GM23338 (cell line): ENCODE measurements at regions not wholly inside any gene's neighbourhood (a gene's known extent, or its start where the extent isn't known, plus 50 kb on each side); places are given as distances from the start of the nearest gene placed in this dataset.
"Not testable (repeated sequence)": the region's sequence is repeated elsewhere in the genome, so short reads cannot be mapped to it uniquely, and the experiment has no call there.

Source experiments
- ATAC-seq: fragments of 200-7000 bp; cut with Tn5 transposase; 3 replicates; pipeline ENCODE4 v1.9.1; 2020
- DNase-seq: peaks from one replicate; pipeline ENCODE4 v3.0.0-alpha.2; 2015; ENCODE audit warnings: low spot score
- H2AFZ ChIP-seq: fragments of 200-600 bp; sonication (generic); 2 replicates; pipeline ENCODE4 v1.8.0; 2016; ENCODE audit warnings: antibody characterized with exemption, mild to moderate bottlenecking, moderate library complexity
- H3F3A ChIP-seq: fragments of 200-600 bp; sonication (generic); replicated peaks from 2 replicates; pipeline ENCODE4 v1.8.0; 2017; ENCODE audit warnings: antibody characterized with exemption, mixed run types, low read depth
- H3K27ac ChIP-seq: fragments of 200-600 bp; sonication (generic); 2 replicates; pipeline ENCODE4 v1.6.1; 2016; ENCODE audit warnings: low read depth
- H3K27me3 ChIP-seq: fragments of 200-600 bp; sonication (generic); 2 replicates; pipeline ENCODE4 v1.8.0; 2016; ENCODE audit warnings: mild to moderate bottlenecking, mixed run types, moderate library complexity; ENCODE audit not compliant: insufficient read depth
- H3K36me3 ChIP-seq: fragments of 200-600 bp; sonication (generic); 2 replicates; pipeline ENCODE4 v1.8.0; 2016; ENCODE audit warnings: mild to moderate bottlenecking; ENCODE audit not compliant: insufficient read depth
- H3K4me1 ChIP-seq: fragments of 200-600 bp; sonication (generic); 2 replicates; pipeline ENCODE4 v1.8.0; 2016; ENCODE audit warnings: mild to moderate bottlenecking, moderate library complexity; ENCODE audit not compliant: insufficient read depth
- H3K4me2 ChIP-seq: fragments of 200-600 bp; sonication (generic); 2 replicates; pipeline ENCODE4 v1.7.1; 2017; ENCODE audit warnings: mixed run types
- H3K4me3 ChIP-seq: fragments of 200-600 bp; sonication (generic); 2 replicates; pipeline ENCODE4 v1.6.1; 2016; ENCODE audit warnings: mixed run types
- H3K79me2 ChIP-seq: fragments of 200-600 bp; sonication (generic); replicated peaks from 2 replicates; pipeline ENCODE4 v1.8.0; 2017; ENCODE audit warnings: mild to moderate bottlenecking; ENCODE audit not compliant: insufficient read depth
- H3K9me2 ChIP-seq: fragments of 200-600 bp; sonication (generic); 2 replicates; pipeline ENCODE4 v1.8.0; 2017; ENCODE audit not compliant: insufficient read depth
- H4K20me1 ChIP-seq: fragments of 200-600 bp; sonication (generic); replicated peaks from 2 replicates; pipeline ENCODE4 v1.8.0; 2017; ENCODE audit warnings: mild to moderate bottlenecking; ENCODE audit not compliant: insufficient read depth
- H3K27ac Mint-ChIP-seq: 2 replicates; pipeline ENCODE4 v1.8.0; 2020; ENCODE audit warnings: inconsistent platforms, mild to moderate bottlenecking, moderate library complexity, mixed read lengths
- H3K27me3 Mint-ChIP-seq: 3 replicates; pipeline ENCODE4 v1.8.0; 2022; ENCODE audit warnings: low read depth, mild to moderate bottlenecking, moderate library complexity, mixed read lengths, inconsistent platforms; ENCODE audit not compliant: insufficient read depth, poor library complexity
- H3K36me3 Mint-ChIP-seq: 3 replicates; pipeline ENCODE4 v1.8.0; 2021; ENCODE audit warnings: low read depth, mild to moderate bottlenecking, inconsistent platforms, moderate library complexity, mixed read lengths
- H3K4me1 Mint-ChIP-seq: 3 replicates; pipeline ENCODE4 v1.8.0; 2020; ENCODE audit warnings: mild to moderate bottlenecking, inconsistent platforms, mixed read lengths
- H3K4me3 Mint-ChIP-seq: 3 replicates; pipeline ENCODE4 v1.8.0; 2021; ENCODE audit warnings: moderate library complexity, mild to moderate bottlenecking, inconsistent platforms, mixed read lengths
- H3K9me3 Mint-ChIP-seq: 3 replicates; pipeline ENCODE4 v1.8.0; 2020; ENCODE audit warnings: moderate library complexity, mild to moderate bottlenecking, inconsistent platforms, mixed read lengths
- small RNA-seq: library from RNA; depleted of rRNA; stranded (forward); fragments of <200 nt; gene quantifications from one replicate; pipeline ENCODE3, GENCODE V24; 2014; ENCODE audit warnings: low replicate concordance

- H3K9me2 ChIP-seq, H3K36me3 Mint-ChIP-seq, H3K4me2 ChIP-seq, H3K4me1 Mint-ChIP-seq, H3K27me3 Mint-ChIP-seq, H3K27ac Mint-ChIP-seq, H3K4me1 ChIP-seq, H4K20me1 ChIP-seq, H3K4me3 ChIP-seq, H2AFZ ChIP-seq, ATAC-seq, DNase-seq, H3F3A ChIP-seq, H3K36me3 ChIP-seq, H3K9me3 Mint-ChIP-seq, H3K79me2 ChIP-seq, H3K27ac ChIP-seq, H3K4me3 Mint-ChIP-seq: not testable (repeated sequence)
- H3K27me3 ChIP-seq = peaks cover 23% of the 10 kb centered on the region
Measured at GRCh38 chr1:144537234-144537633, 55.5 kb upstream of the PPIAL4F start.

GRCh38 chr1:144538736-144539135 lies 54.0 kb upstream of the PPIAL4F start:
- H3K27ac ChIP-seq, H3K4me1 ChIP-seq, H4K20me1 ChIP-seq, H3K4me3 Mint-ChIP-seq, ATAC-seq, H3K4me2 ChIP-seq, H3K4me1 Mint-ChIP-seq, H3K36me3 Mint-ChIP-seq, H3K9me3 Mint-ChIP-seq, H3K79me2 ChIP-seq, H3K9me2 ChIP-seq, H3K27ac Mint-ChIP-seq, H3K36me3 ChIP-seq, H2AFZ ChIP-seq, DNase-seq, H3K27me3 Mint-ChIP-seq, H3F3A ChIP-seq: not testable (repeated sequence)
- Histone ChIP-seq H3K4me3 (0 out of 2 replicates have a peak overlapping the region, but pooled peaks have one; percentile 76), H3K27me3 (peaks cover 23% of the 10 kb centered on the region)

- DNase-seq (peak; percentile 41), ATAC-seq (peak; percentile 73)
- H3K4me3 ChIP-seq = peak overlapping the region; percentile 76
- peak overlapping the region; percentile 85 for H3K4me2 ChIP-seq
- not testable (repeated sequence) for H3K4me1 ChIP-seq, H3K36me3 Mint-ChIP-seq, H3F3A ChIP-seq, H3K27me3 Mint-ChIP-seq, H3K9me3 Mint-ChIP-seq, H3K4me1 Mint-ChIP-seq, H3K27ac ChIP-seq, H3K27ac Mint-ChIP-seq, H3K36me3 ChIP-seq, H2AFZ ChIP-seq, H3K9me2 ChIP-seq, H4K20me1 ChIP-seq, H3K4me3 Mint-ChIP-seq, H3K79me2 ChIP-seq
- H3K27me3 ChIP-seq = peaks cover 23% of the 10 kb centered on the region
Measured at GRCh38 chr1:144539191-144539960, 53.3 kb upstream of the PPIAL4F start.

Small RNA genes in the stretch of these regions (small RNA-seq; reads per million reads assigned to genes)
- gene RF00003 = 1.8 reads per million, percentile 79 among the genes with 10 or more reads in this experiment
